ENCODE measurements at regions not wholly inside any gene's neighbourhood (a gene's known extent, or its start where the extent isn't known, plus 50 kb on each side); places are given as distances from the start of the nearest gene placed in this dataset.

GRCh38 chr20:4095639-4096038 lies 53.0 kb upstream of the SMOX start:
- CTCF ChIA-PET = interaction anchor here (1.6 kb wide), 1 partner anchor 10 kb away, joined by 6 read pairs; no protein-coding TSS in a partner anchor
- no peak for ATAC-seq

DNA sequence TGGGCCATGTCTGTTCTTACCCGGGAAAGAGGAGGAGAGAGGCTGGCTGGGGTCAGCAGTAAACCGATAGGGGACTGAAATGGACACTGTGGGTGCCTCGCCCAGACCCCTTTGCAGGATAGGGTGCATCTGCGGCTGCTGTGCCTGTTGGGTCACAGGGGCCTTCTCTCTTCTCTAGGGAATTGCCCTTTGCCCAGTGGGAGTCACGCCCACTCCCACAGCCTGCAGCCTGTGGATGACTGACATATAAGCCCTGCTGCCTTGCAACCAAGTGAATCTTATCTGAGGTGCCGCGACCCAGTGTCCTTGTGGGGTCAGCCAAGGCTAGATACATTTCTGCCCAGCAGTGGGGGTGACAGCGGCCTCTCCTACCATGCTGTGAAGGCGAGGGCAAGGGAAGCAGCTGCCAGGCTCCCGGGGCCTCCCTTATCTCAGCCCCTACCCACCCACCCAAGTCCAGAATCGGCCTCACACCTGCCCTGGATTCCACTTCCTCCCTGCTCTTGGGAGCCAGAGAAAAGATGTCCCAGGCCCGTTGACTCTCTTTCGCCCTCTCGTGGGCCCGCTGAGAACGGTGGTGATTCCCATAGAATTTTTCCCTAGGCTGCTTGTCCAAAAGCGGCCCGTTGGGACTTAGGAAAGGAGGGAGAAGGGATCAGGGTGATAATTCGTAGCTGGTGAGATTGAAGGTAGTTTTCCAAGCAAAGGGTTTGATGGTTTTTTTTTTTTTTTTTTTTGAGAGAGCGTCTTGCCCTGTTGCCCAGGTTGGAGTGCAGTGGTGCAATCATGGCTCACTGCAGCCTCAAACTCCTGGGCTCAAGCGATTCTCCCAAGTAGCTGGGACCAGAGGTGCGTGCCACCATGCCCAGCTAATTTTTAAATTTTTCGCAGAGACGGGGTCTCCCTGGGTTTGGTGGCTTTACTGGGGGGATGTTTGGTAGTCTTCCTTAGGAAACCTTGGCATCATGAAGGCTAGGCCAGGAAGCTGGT lies 56.8 kb upstream of the SMOX start:
- peak; percentile 63 for ATAC-seq

More at GRCh38 chr20:4095639-4096038, 53.0 kb upstream of the SMOX start:
- DNase-seq = no peak
- H3K4me3 Mint-ChIP-seq = no peak overlapping the region
- H3K27me3 Mint-ChIP-seq = peaks cover 33% of the 10 kb centered on the region
- H3K4me1 Mint-ChIP-seq = peaks cover 2% of the 10 kb centered on the region
- peaks cover 8% of the 10 kb centered on the region for H3K9me3 Mint-ChIP-seq (ENCODE audit: low read depth)
- peaks cover 3% of the 10 kb centered on the region for H3K36me3 Mint-ChIP-seq
- H3K27ac Mint-ChIP-seq = no peak overlapping the region

DNA sequence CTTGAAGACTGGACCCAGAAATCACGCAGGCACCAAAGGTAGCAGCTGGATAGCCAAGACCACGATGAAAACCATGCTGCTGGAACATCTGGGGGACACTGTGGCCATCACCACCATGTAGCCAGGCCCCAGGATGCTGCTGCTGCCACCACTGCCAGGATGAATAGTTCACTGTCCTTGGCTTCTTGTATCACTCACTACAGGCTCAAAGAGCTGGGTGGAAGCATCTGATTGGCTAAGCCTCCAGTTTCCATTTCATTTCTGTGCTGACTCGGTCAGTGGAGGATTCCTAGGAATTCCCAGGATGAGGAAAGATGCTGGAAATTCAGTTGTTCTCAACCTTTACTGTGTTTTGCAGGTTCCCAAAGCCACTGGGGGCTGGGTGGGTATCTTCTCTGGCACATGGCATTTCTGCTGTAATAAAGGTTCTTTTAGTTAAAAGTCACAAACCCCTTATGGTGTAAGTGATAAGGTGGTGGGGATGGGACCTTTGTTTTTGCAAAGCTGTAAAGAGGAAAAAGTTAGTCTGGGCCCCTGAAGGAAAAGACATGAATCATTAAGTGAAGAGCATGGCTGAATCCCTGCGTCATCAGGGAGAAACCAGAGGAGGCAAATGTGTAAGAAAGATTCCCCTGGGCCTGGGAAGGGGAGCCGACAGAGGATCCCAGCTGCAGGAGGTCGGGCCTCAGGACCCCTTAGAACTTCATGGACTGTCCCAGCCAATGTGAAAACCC lies 57.7 kb upstream of the SMOX start:
- H3K27ac Mint-ChIP-seq = no peak overlapping the region
- no peak for ATAC-seq
- H3K27me3 Mint-ChIP-seq = peaks cover 16% of the 10 kb centered on the region

More for the DNA sequence above, 56.8 kb upstream of the SMOX start:
- Mint-ChIP-seq H3K4me1 (peaks cover 2% of the 10 kb centered on the region), H3K27me3 (peaks cover 16% of the 10 kb centered on the region), H3K36me3 (peaks cover 3% of the 10 kb centered on the region), H3K27ac (no peak overlapping the region), H3K9me3 (ENCODE audit: low read depth) (peaks cover 8% of the 10 kb centered on the region), H3K4me3 (no peak overlapping the region)
- DNase-seq = peak; percentile 57
- CTCF ChIA-PET = interaction anchor here (0.6 to 1.5 kb wide), 11 partner anchors 10 to 415 kb away, joined by 3 to 6 read pairs (median 3); partner anchors contain the start of gene ADISSP

GRCh38 chr20:4089756-4090487 lies 58.7 kb upstream of the SMOX start:
- ATAC-seq = no peak
- Mint-ChIP-seq H3K27me3 (peaks cover 8% of the 10 kb centered on the region), H3K4me3 (no peak overlapping the region), H3K4me1 (peaks cover 8% of the 10 kb centered on the region), H3K27ac (no peak overlapping the region), H3K9me3 (ENCODE audit: low read depth) (peaks cover 3% of the 10 kb centered on the region), H3K36me3 (peaks cover 3% of the 10 kb centered on the region)
- CTCF ChIA-PET = interaction anchor here (0.6 kb wide), 1 partner anchor 9 kb away, joined by 4 read pairs; no protein-coding TSS in a partner anchor
- DNase-seq = no peak

More for the DNA sequence above, 57.7 kb upstream of the SMOX start:
- Mint-ChIP-seq H3K4me3 (no peak overlapping the region), H3K9me3 (ENCODE audit: low read depth) (peaks cover 8% of the 10 kb centered on the region), H3K4me1 (peaks cover 2% of the 10 kb centered on the region), H3K36me3 (peaks cover 3% of the 10 kb centered on the region)
- DNase-seq = peak; percentile 14
- CTCF ChIA-PET = interaction anchor here (0.7 to 1.5 kb wide), 2 partner anchors 52 to 100 kb away, joined by 3 read pairs; no protein-coding TSS in a partner anchor

DNA sequence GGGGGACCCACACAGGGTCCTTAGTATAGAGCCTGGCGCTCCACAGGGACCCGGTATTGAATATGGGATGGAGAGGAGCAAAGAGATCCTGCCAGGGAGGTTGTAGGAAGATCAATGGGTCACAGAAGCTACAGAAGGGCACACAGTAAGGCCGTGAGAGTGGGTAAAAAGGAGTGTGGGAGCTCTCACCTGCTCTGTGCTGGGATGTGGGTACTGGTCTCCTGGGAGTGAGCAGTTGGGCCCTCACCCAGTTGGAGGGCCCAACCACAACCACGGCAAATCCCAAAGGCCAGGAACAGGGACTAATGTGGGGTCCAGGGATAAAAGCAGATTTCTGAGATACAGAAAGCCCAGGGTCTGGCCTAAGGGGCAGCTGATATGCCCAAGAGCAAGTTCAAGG lies 59.9 kb upstream of the SMOX start:
- CTCF ChIA-PET = no interaction called here
- H3K27me3 Mint-ChIP-seq = no peaks in the 10 kb centered on the region
- ATAC-seq = no peak
- H3K36me3 Mint-ChIP-seq = peaks cover 2% of the 10 kb centered on the region
- no peak overlapping the region for H3K4me3 Mint-ChIP-seq
- DNase-seq = no peak
- H3K4me1 Mint-ChIP-seq = peaks cover 19% of the 10 kb centered on the region
- no peaks in the 10 kb centered on the region for H3K9me3 Mint-ChIP-seq (ENCODE audit: low read depth)
- H3K27ac Mint-ChIP-seq = no peak overlapping the region

DNA sequence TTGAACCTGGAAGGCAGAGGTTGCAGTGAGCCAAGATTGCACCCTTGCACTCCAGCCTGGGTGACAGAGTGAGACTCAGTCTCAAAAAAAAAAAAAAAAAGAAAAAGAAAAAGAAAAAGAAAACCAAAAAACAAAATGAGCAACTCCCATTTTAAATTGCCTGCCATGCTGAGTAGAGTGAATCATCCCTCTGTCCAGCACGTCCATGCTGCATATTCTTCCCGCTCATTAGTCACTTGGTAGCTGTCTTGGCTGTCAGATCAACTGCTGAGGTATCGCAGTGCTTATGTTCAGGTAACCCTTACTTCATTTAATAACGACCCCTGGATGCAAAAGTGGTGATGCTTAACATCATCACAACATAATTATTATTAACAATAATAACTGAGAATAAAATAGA lies 60.7 kb upstream of the SMOX start:
- no peak for ATAC-seq
- Mint-ChIP-seq H3K36me3 (peaks cover 2% of the 10 kb centered on the region), H3K4me3 (no peak overlapping the region), H3K4me1 (peaks cover 24% of the 10 kb centered on the region), H3K27ac (no peak overlapping the region), H3K9me3 (ENCODE audit: low read depth) (no peaks in the 10 kb centered on the region), H3K27me3 (no peaks in the 10 kb centered on the region)
- CTCF ChIA-PET = no interaction called here
- DNase-seq = no peak

DNA sequence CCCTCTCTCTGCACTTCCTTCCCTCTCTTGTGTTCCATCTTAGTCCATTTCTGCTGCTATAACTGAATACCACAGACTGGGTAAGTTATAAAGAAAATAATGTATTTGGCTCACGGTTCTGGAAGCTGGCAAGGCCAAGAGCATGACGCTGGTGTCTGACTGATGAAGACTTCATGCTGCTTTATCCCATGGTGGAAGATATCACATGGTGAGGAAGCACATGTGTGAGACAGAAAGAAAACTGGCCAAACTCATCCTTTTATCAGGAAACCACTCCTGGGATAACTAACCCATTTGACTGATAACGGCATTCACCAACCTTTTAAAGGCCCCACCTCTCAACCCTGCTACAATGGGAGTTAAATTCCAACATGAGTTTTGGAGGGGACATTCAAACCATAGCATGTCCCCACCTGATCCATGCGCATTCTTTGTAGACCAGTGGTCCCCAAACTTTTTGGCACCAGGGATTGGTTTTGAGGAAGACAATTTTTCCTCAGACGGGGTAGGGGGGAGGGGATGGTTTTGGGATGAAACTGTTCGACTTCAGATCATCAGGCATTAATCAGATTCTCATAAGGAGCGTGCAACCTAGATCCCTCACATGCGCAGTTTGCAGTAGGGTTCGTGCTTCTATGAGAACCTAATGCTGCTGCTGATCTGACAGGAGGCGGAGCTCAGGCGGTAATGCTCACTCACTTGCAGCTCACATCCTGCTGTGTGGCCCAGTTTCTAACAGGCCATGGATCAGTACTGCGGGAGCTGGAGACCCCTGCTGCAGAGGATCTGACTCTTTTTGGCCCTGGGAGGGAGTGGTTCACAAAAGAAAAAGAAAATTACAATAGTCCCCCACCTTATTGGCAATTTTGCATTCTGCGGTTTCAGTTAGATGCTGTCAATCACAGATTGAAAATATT lies 61.6 kb upstream of the SMOX start:
- H3K4me1 Mint-ChIP-seq = peaks cover 32% of the 10 kb centered on the region
- no peaks in the 10 kb centered on the region for H3K27me3 Mint-ChIP-seq
- H3K9me3 Mint-ChIP-seq (ENCODE audit: low read depth) = no peaks in the 10 kb centered on the region
- no peak overlapping the region for H3K27ac Mint-ChIP-seq
- no peak overlapping the region for H3K4me3 Mint-ChIP-seq
- ATAC-seq = no peak
- DNase-seq = no peak
- CTCF ChIA-PET = interaction anchor here (1.6 to 4.8 kb wide), 5 partner anchors 11 to 232 kb away, joined by 3 to 44 read pairs (median 8); partner anchors contain the start of gene RNF24
- H3K36me3 Mint-ChIP-seq = peaks cover 5% of the 10 kb centered on the region

DNA sequence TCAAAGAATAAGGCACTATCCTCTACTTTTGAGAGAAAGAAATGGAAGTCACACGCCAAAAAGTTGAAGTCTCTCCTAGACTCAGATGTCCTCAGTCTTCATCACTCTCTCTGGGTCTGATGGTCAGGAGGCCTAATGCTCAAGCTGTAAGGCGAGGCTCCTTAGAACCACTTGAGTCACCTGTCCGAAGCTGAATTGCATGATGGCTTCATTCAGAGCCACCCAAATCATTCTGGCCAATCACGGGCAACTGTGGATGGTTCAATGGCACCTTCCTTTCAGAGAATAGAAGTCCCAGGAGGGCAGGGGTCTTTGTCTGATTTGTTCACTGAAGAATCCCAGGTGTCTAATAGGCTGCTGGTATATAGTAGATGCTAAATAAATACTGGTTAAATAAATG lies 63.9 kb upstream of the SMOX start:
- Mint-ChIP-seq H3K9me3 (ENCODE audit: low read depth) (peaks cover 4% of the 10 kb centered on the region), H3K4me3 (no peak overlapping the region), H3K27ac (no peak overlapping the region), H3K27me3 (no peaks in the 10 kb centered on the region), H3K36me3 (peaks cover 10% of the 10 kb centered on the region), H3K4me1 (peaks cover 37% of the 10 kb centered on the region)
- no peak for ATAC-seq
- DNase-seq = no peak
- CTCF ChIA-PET = interaction anchor here (0.7 to 4.8 kb wide), 39 partner anchors 8 to 408 kb away, joined by 3 to 44 read pairs (median 6); partner anchors contain the start of genes ADISSP, AP5S1, PANK2 and RNF24

DNA sequence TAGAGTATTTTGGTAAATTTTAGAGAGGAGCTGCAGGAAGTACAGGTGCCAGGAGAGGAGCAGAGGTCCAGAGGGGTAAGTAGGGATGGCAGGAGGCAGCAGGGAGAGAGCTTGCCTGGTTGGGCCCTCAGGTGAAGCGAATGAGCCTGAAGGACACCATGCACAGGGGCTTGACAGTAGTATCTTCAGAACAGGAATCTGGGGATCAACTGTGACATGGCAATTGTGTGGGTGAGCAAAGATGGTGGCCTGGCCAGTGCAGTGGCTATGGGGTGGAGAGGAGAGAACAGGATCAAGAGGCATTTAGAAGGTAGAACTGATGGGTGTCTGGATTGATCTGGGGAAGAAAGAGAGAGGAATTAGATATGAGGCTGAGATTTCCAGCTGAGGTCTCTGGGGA lies 64.5 kb upstream of the SMOX start:
- ATAC-seq (no peak), DNase-seq (no peak)
- Mint-ChIP-seq H3K36me3 (peaks cover 10% of the 10 kb centered on the region), H3K27ac (peak overlapping the region; percentile 79), H3K4me1 (peaks cover 37% of the 10 kb centered on the region), H3K4me3 (no peak overlapping the region), H3K9me3 (ENCODE audit: low read depth) (peaks cover 4% of the 10 kb centered on the region), H3K27me3 (no peaks in the 10 kb centered on the region)
- CTCF ChIA-PET = interaction anchor here (0.5 to 4.8 kb wide), 15 partner anchors 7 to 407 kb away, joined by 3 to 44 read pairs (median 7); partner anchors contain the start of genes AP5S1 and RNF24

- H3K27me3 Mint-ChIP-seq = peaks cover 4% of the 10 kb centered on the region
- ATAC-seq = no peak
- H3K36me3 Mint-ChIP-seq = peaks cover 10% of the 10 kb centered on the region
- CTCF ChIA-PET = interaction anchor here (0.7 to 4.8 kb wide), 11 partner anchors 11 to 263 kb away, joined by 3 to 44 read pairs (median 5); partner anchors contain the start of genes AP5S1 and RNF24
- peaks cover 44% of the 10 kb centered on the region for H3K4me1 Mint-ChIP-seq
- H3K4me3 Mint-ChIP-seq = peak overlapping the region; percentile 5
- H3K9me3 Mint-ChIP-seq (ENCODE audit: low read depth) = peaks cover 4% of the 10 kb centered on the region
- DNase-seq = no peak
- H3K27ac Mint-ChIP-seq = peak overlapping the region; percentile 93
Measured at GRCh38 chr20:4083098-4083865, 65.3 kb upstream of the SMOX start.

- Mint-ChIP-seq H3K4me3 (peak overlapping the region; percentile 38), H3K36me3 (peaks cover 10% of the 10 kb centered on the region), H3K27ac (peak overlapping the region; percentile 93), H3K27me3 (peaks cover 7% of the 10 kb centered on the region), H3K4me1 (peaks cover 47% of the 10 kb centered on the region), H3K9me3 (ENCODE audit: low read depth) (peaks cover 4% of the 10 kb centered on the region)
- DNase-seq = peak; percentile 82
- CTCF ChIA-PET = interaction anchor here (0.7 to 4.8 kb wide), 6 partner anchors 10 to 330 kb away, joined by 3 to 44 read pairs (median 3); partner anchors contain the start of gene RNF24
- peak; percentile 78 for ATAC-seq
Measured at GRCh38 chr20:4082406-4083097, 66.1 kb upstream of the SMOX start.
